KMS-11 (cell line): ENCODE measurements at regions not wholly inside any gene's neighbourhood (a gene's known extent, or its start where the extent isn't known, plus 50 kb on each side); places are given as distances from the start of the nearest gene placed in this dataset.

Source experiments
- H2AFZ ChIP-seq: fragments of 200-600 bp; sonication (generic); 2 replicates; pipeline ENCODE4 v1.6.1; 2016; ENCODE audit warnings: antibody characterized with exemption, mixed run types, low read depth
- H3K27ac ChIP-seq: fragments of 200-600 bp; sonication (generic); 2 replicates; pipeline ENCODE4 v1.6.1; 2016; ENCODE audit warnings: mild to moderate bottlenecking, mixed run types
- H3K27me3 ChIP-seq: fragments of 200-600 bp; sonication (generic); 2 replicates; pipeline ENCODE4 v1.6.1; 2017; ENCODE audit warnings: mild to moderate bottlenecking, low read depth, mixed run types, moderate library complexity; ENCODE audit not compliant: insufficient read depth
- H3K36me3 ChIP-seq: fragments of 200-600 bp; sonication (generic); 2 replicates; pipeline ENCODE4 v1.6.1; 2017; ENCODE audit warnings: mild to moderate bottlenecking, mixed run types; ENCODE audit not compliant: insufficient read depth
- H3K4me1 ChIP-seq: fragments of 200-600 bp; sonication (generic); 2 replicates; pipeline ENCODE4 v1.6.1; 2016; ENCODE audit warnings: mild to moderate bottlenecking, low read depth, mixed run types; ENCODE audit not compliant: poor library complexity, severe bottlenecking
- H3K4me2 ChIP-seq: fragments of 200-600 bp; sonication (generic); 2 replicates; pipeline ENCODE4 v1.7.0; 2016; ENCODE audit warnings: mild to moderate bottlenecking, mixed run types
- H3K4me3 ChIP-seq: fragments of 200-600 bp; sonication (generic); IDR thresholded peaks from 2 replicates; pipeline ENCODE4 v1.6.1; 2017; ENCODE audit warnings: low read depth, low read length, mixed read lengths; ENCODE audit not compliant: insufficient read depth
- H3K79me2 ChIP-seq: fragments of 200-600 bp; sonication (generic); 2 replicates; pipeline ENCODE4 v1.6.1; 2016; ENCODE audit warnings: low read depth, mixed run types; ENCODE audit not compliant: insufficient read depth
- H3K9ac ChIP-seq: fragments of 200-600 bp; sonication (generic); 2 replicates; pipeline ENCODE4 v1.6.1; 2016; ENCODE audit warnings: mild to moderate bottlenecking, mixed run types
- H4K20me1 ChIP-seq: fragments of 200-600 bp; sonication (generic); 2 replicates; pipeline ENCODE4 v1.6.1; 2016; ENCODE audit warnings: mild to moderate bottlenecking, mixed run types; ENCODE audit not compliant: insufficient read depth
- CTCF ChIP-seq: fragments of 200-600 bp; sonication (generic); conservative IDR thresholded peaks from 2 replicates; pipeline ENCODE4 v1.6.1; 2017; ENCODE audit warnings: low read depth, mild to moderate bottlenecking, antibody characterized with exemption, low read length, moderate library complexity, mixed read lengths

DNA sequence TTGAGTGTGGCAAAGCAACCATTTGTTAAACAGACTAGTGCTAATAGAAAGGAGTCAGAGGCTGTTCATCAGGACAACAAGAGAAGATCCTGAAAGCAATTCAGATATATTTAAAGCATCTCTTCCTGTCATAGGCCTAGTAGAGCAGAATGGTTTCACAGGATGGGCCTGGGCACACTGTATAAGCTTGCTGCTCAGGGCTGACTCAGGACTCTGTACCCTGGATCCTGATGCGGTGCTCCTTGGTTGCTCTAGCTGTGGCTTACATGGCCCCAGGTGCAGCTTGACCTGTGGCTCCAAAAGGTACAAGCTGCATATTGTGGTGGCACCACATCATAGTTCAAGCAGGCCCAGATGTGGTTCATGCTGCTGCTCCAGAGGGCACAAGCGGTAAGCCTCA is 313.4 kb downstream of the ETNK1 start:
- Histone ChIP-seq H3K27me3 (no peaks in the 10 kb centered on the region), H3K36me3 (no peaks in the 10 kb centered on the region), H3K4me2 (no peak overlapping the region), H4K20me1 (no peaks in the 10 kb centered on the region), H3K4me1 (no peaks in the 10 kb centered on the region), H3K79me2 (no peaks in the 10 kb centered on the region), H3K27ac (no peak overlapping the region), H3K4me3 (no peak overlapping the region), H3K9ac (no peak overlapping the region), H2AFZ (no peak overlapping the region)
- TF ChIP-seq CTCF: no peak

- Histone ChIP-seq H3K4me3 (no peak overlapping the region), H3K36me3 (no peaks in the 10 kb centered on the region), H3K79me2 (no peaks in the 10 kb centered on the region), H2AFZ (no peak overlapping the region), H3K4me2 (no peak overlapping the region), H4K20me1 (no peaks in the 10 kb centered on the region), H3K27ac (no peak overlapping the region), H3K27me3 (no peaks in the 10 kb centered on the region), H3K9ac (no peak overlapping the region), H3K4me1 (no peaks in the 10 kb centered on the region)
- no peak for TF ChIP-seq CTCF
Measured at GRCh38 chr12:22951206-22951605, 326.2 kb downstream of the ETNK1 start.

DNA sequence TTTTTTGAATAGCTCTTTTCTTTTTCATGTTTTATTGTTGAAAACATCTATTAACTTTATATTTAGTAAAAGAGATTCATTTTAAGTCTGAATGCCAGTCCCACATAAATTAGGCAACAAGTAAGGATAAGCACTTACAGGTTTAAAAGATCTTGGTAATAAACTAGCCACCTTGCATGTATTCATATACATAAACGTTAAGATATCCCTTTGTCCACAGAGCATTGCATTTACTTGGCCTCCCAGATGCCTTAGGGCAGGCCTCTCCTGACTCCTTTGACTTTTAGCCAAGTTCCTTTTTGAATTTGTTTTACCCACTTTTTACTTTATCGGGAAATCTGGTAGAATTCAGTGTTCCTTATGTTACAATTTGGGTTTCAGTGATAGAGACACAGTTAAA is 331.7 kb downstream of the ETNK1 start:
- no peaks in the 10 kb centered on the region for H3K36me3 ChIP-seq
- TF ChIP-seq CTCF: no peak
- H3K4me1 ChIP-seq: no peaks in the 10 kb centered on the region
- H3K79me2 ChIP-seq: no peaks in the 10 kb centered on the region
- H3K27ac ChIP-seq: no peak overlapping the region
- no peak overlapping the region for H3K9ac ChIP-seq
- H3K27me3 ChIP-seq: no peaks in the 10 kb centered on the region
- H3K4me2 ChIP-seq: no peak overlapping the region
- no peak overlapping the region for H2AFZ ChIP-seq
- H3K4me3 ChIP-seq: no peak overlapping the region
- H4K20me1 ChIP-seq: no peaks in the 10 kb centered on the region

DNA sequence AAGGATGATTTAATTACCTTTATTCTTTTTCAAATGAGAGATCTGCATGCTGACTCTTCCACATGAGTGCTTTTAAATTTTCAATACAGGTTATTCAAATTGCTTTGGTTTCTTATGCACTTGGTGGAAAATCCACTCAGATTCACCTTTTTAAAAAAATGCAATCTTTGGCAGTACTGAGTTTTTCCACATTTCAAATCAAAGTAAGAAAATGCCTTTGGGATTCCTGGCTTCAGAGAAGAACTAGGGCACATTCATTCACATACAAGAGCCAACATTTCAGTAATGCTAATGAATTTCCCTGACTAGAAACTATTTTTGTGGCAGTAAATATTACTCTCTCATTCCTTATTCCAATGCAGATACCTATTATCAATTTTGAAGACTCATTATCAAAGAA is 342.2 kb downstream of the ETNK1 start:
- Histone ChIP-seq H3K4me3 (no peak overlapping the region), H3K4me1 (no peaks in the 10 kb centered on the region), H3K4me2 (no peak overlapping the region), H3K27ac (no peak overlapping the region), H2AFZ (no peak overlapping the region), H3K27me3 (no peaks in the 10 kb centered on the region), H3K9ac (no peak overlapping the region), H3K36me3 (no peaks in the 10 kb centered on the region), H3K79me2 (no peaks in the 10 kb centered on the region), H4K20me1 (no peaks in the 10 kb centered on the region)
- TF ChIP-seq CTCF: no peak

DNA sequence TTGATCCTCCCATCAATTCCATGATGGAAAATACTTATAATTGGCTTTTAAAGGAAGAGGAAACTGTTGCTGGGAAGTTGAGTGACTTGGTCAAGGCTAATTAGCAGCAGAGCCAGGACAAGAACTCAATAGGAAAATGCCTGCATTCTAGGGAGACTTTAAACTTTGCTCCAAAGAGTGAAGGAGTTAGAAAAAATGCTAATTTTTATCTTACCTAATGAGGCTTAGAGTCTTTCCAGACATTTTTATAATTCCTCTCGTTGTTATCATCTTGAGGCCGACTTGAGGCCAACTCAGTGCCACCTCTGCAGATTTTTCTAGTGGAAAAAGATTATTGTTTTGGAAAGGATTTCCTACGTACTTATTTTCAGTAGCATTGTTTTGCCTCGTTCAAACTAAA is 344.6 kb downstream of the ETNK1 start:
- H4K20me1 ChIP-seq: no peaks in the 10 kb centered on the region
- no peak for TF ChIP-seq CTCF

More for the DNA sequence above, 344.6 kb downstream of the ETNK1 start:
- Histone ChIP-seq H3K79me2 (no peaks in the 10 kb centered on the region), H3K27ac (no peak overlapping the region), H3K36me3 (no peaks in the 10 kb centered on the region), H3K27me3 (no peaks in the 10 kb centered on the region), H3K9ac (no peak overlapping the region), H3K4me1 (no peaks in the 10 kb centered on the region), H2AFZ (no peak overlapping the region), H3K4me2 (no peak overlapping the region), H3K4me3 (no peak overlapping the region)
